DOHH2 (cell line): ENCODE measurements at regions not wholly inside any gene's neighbourhood (a gene's known extent, or its start where the extent isn't known, plus 50 kb on each side); places are given as distances from the start of the nearest gene placed in this dataset.

Source experiments
- H3F3A ChIP-seq: fragments of 200-600 bp; sonication (generic), shearing (Covaris generic); 2 replicates; pipeline ENCODE4 v1.6.0; 2016; ENCODE audit warnings: antibody characterized with exemption, mild to moderate bottlenecking; ENCODE audit not compliant: control insufficient read depth, insufficient read depth
- H3K27ac ChIP-seq: fragments of 200-600 bp; sonication (generic); 2 replicates; pipeline ENCODE4 v1.5.1; 2014; ENCODE audit warnings: low read depth, mild to moderate bottlenecking, low read length, moderate library complexity
- H3K27me3 ChIP-seq: fragments of 200-600 bp; sonication (generic); 2 replicates; pipeline ENCODE4 v1.6.1; 2014; ENCODE audit warnings: mild to moderate bottlenecking, low read length, mixed read lengths; ENCODE audit not compliant: control insufficient read depth
- H3K36me3 ChIP-seq: fragments of 200-600 bp; sonication (generic); 2 replicates; pipeline ENCODE4 v1.6.1; 2014; ENCODE audit warnings: mild to moderate bottlenecking, low read length, moderate library complexity, mixed read lengths; ENCODE audit not compliant: control insufficient read depth
- H3K4me1 ChIP-seq: fragments of 200-600 bp; sonication (generic); 2 replicates; pipeline ENCODE4 v1.6.1; 2014; ENCODE audit warnings: mild to moderate bottlenecking, low read length, mixed read lengths; ENCODE audit not compliant: control insufficient read depth
- H3K4me2 ChIP-seq: fragments of 200-600 bp; sonication (generic); 2 replicates; pipeline ENCODE4 v1.6.0; 2014; ENCODE audit warnings: mild to moderate bottlenecking, low read length, moderate library complexity
- H3K4me3 ChIP-seq: fragments of 200-600 bp; sonication (generic); 2 replicates; pipeline ENCODE4 v1.5.1; 2014; ENCODE audit warnings: mild to moderate bottlenecking, low read length, mixed read lengths
- H3K79me2 ChIP-seq: fragments of 200-600 bp; sonication (generic); 2 replicates; pipeline ENCODE4 v1.6.1; 2014; ENCODE audit warnings: mild to moderate bottlenecking, low read length, mixed read lengths; ENCODE audit not compliant: control insufficient read depth
- H3K9me2 ChIP-seq: fragments of 200-600 bp; sonication (generic); replicated peaks from 2 replicates; pipeline ENCODE4 v1.6.1; 2014; ENCODE audit warnings: mild to moderate bottlenecking, low read length, mixed read lengths; ENCODE audit not compliant: control insufficient read depth
- H3K9me3 ChIP-seq: fragments of 200-600 bp; sonication (generic); 2 replicates; pipeline ENCODE4 v1.6.1; 2014; ENCODE audit warnings: antibody characterized with exemption, low read length, mixed read lengths; ENCODE audit not compliant: control insufficient read depth, insufficient read depth
- H4K20me1 ChIP-seq: fragments of 200-600 bp; sonication (generic); 2 replicates; pipeline ENCODE4 v1.6.0; 2014; ENCODE audit warnings: low read depth, mild to moderate bottlenecking, antibody characterized with exemption, low read length, moderate library complexity; ENCODE audit not compliant: control insufficient read depth, insufficient read depth
- CTCF ChIP-seq: fragments of 200-600 bp; sonication (generic); IDR thresholded peaks from one replicate; pipeline ENCODE4 v1.5.1; 2014; ENCODE audit warnings: antibody characterized with exemption, mild to moderate bottlenecking, low read depth, low read length; ENCODE audit not compliant: poor library complexity, severe bottlenecking
- EZH2phosphoT487 ChIP-seq: fragments of 200-600 bp; sonication (generic); IDR thresholded peaks from 2 replicates; pipeline ENCODE4 v1.6.1; 2017; ENCODE audit warnings: borderline replicate concordance, mild to moderate bottlenecking, antibody characterized with exemption, low read length, moderate library complexity, mixed read lengths

GRCh38 chr21:24147674-24148073 lies 1459.6 kb downstream of the MRPL39 start:
- no peaks in the 10 kb centered on the region for H3F3A ChIP-seq
- H3K4me3 ChIP-seq = no peak overlapping the region
- H3K79me2 ChIP-seq = no peaks in the 10 kb centered on the region
- no peak overlapping the region for H3K27ac ChIP-seq
- no peaks in the 10 kb centered on the region for H4K20me1 ChIP-seq
- H3K4me2 ChIP-seq = no peak overlapping the region
- no peaks in the 10 kb centered on the region for H3K9me2 ChIP-seq
- H3K27me3 ChIP-seq = no peaks in the 10 kb centered on the region
- no peaks in the 10 kb centered on the region for H3K9me3 ChIP-seq
- no peaks in the 10 kb centered on the region for H3K4me1 ChIP-seq
- no peaks in the 10 kb centered on the region for H3K36me3 ChIP-seq
- TF ChIP-seq CTCF = no peak
- no peak for TF ChIP-seq EZH2phosphoT487

GRCh38 chr21:24131056-24131455 lies 1476.2 kb downstream of the MRPL39 start:
- H3K36me3 ChIP-seq = no peaks in the 10 kb centered on the region
- no peaks in the 10 kb centered on the region for H3K79me2 ChIP-seq
- no peaks in the 10 kb centered on the region for H3K4me1 ChIP-seq
- TF ChIP-seq CTCF (no peak), EZH2phosphoT487 (no peak)
- H3K4me2 ChIP-seq = no peak overlapping the region
- H3K4me3 ChIP-seq = no peak overlapping the region
- H3F3A ChIP-seq = no peaks in the 10 kb centered on the region
- no peaks in the 10 kb centered on the region for H3K9me2 ChIP-seq
- no peak overlapping the region for H3K27ac ChIP-seq
- no peaks in the 10 kb centered on the region for H4K20me1 ChIP-seq
- H3K9me3 ChIP-seq = no peaks in the 10 kb centered on the region
- no peaks in the 10 kb centered on the region for H3K27me3 ChIP-seq

DNA sequence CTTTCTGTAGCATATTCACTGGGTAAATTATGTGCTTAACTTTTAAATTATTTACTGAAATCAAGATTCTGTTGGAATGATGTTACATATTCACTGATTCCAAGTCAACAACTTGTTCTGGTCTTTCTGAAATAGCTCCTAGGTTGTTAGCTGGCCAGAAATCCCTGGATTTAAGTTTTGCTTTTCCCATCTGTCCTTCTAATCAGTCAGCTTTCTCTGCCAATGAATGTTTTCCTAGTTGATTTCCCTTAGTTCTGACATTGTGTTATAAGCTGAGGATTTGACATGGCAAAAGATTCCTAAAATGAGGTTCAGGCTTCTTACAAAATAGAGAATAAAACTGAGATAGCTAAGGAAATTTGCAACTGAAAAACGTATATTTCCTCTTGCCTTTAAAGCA lies 1479.6 kb downstream of the MRPL39 start:
- Histone ChIP-seq H3F3A (no peaks in the 10 kb centered on the region), H3K4me1 (no peaks in the 10 kb centered on the region)

More for the DNA sequence above, 1479.6 kb downstream of the MRPL39 start:
- no peaks in the 10 kb centered on the region for H3K9me2 ChIP-seq
- H3K27ac ChIP-seq = no peak overlapping the region
- H3K4me2 ChIP-seq = no peak overlapping the region
- H3K4me3 ChIP-seq = no peak overlapping the region
- H4K20me1 ChIP-seq = no peaks in the 10 kb centered on the region
- TF ChIP-seq CTCF (no peak), EZH2phosphoT487 (no peak)
- H3K36me3 ChIP-seq = no peaks in the 10 kb centered on the region
- no peaks in the 10 kb centered on the region for H3K9me3 ChIP-seq
- no peaks in the 10 kb centered on the region for H3K79me2 ChIP-seq
- H3K27me3 ChIP-seq = no peaks in the 10 kb centered on the region
